Peyer's patch (tissue), 4 donors: ENCODE measurements at regions not wholly inside any gene's neighbourhood (a gene's known extent, or its start where the extent isn't known, plus 50 kb on each side); places are given as distances from the start of the nearest gene placed in this dataset.

Source experiments
- DNase-seq, 3 donors: peaks; one replicate each; pipeline ENCODE4 v3.0.0-alpha.2; 2017 to 2019
- H3K27ac ChIP-seq, 4 donors: fragments of 200-600 bp; sonication (generic); one replicate each; pipeline ENCODE4 v1.5.1; 2016 to 2019
- H3K27me3 ChIP-seq, 2 donors: fragments of 200-600 bp; sonication (generic); one replicate each; pipeline ENCODE4 v1.5.1; 2019
- H3K36me3 ChIP-seq, 3 donors: fragments of 200-600 bp; sonication (generic); one replicate each; pipeline ENCODE4 v1.5.1; 2016 to 2019
- H3K4me1 ChIP-seq, 4 donors: fragments of 200-600 bp; sonication (generic); one replicate each; pipeline ENCODE4 v1.5.1; 2016 to 2019
- H3K4me3 ChIP-seq, 4 donors: fragments of 200-600 bp; sonication (generic); 1 replicate in 3 of 4; 2 replicates in 1 of 4; pipeline ENCODE4 v1.5.1; 2016 to 2019; ENCODE audit warnings: mild to moderate bottlenecking in 1 of 4
- H3K9me3 ChIP-seq, 4 donors: fragments of 200-600 bp; sonication (generic); one replicate each; pipeline ENCODE4 v1.5.1; 2016 to 2019; ENCODE audit warnings: mild to moderate bottlenecking in 1 of 4
- CTCF ChIP-seq, 6 experiments: fragments of 450-650 bp in 4 of 6; fragments of 200-600 bp in 2 of 6; sonication (generic) in 1 of 6; IDR thresholded peaks; one replicate each; pipeline ENCODE4 v1.5.1; 2017 to 2019; ENCODE audit warnings: antibody characterized with exemption in 6 of 6, mild to moderate bottlenecking in 3 of 6, moderate library complexity in 1 of 6
- POLR2A ChIP-seq, 2 donors: fragments of 450-650 bp; IDR thresholded peaks; one replicate each; pipeline ENCODE4 v1.5.1; 2017; ENCODE audit warnings: antibody characterized with exemption in 2 of 2, mild to moderate bottlenecking in 2 of 2, moderate library complexity in 2 of 2

- TF ChIP-seq POLR2A (IDR thresholded peaks at IDR 0.05) = no peak
- TF ChIP-seq CTCF (IDR thresholded peaks at IDR 0.05) = no peak
- Histone ChIP-seq H3K9me3 (no peaks in the 10 kb centered on the region), H3K27ac (no peak overlapping the region), H3K4me1 (no peaks in the 10 kb centered on the region), H3K4me3 (no peak overlapping the region), H3K36me3 (no peaks in the 10 kb centered on the region), H3K27me3 (no peaks in the 10 kb centered on the region)
- DNase-seq = no peak
These were observed 483.5 kb downstream of the TMEM232 start for GRCh38 chr5:110242950-110243349.

- H3K9me3 ChIP-seq = no peaks in the 10 kb centered on the region
- TF ChIP-seq POLR2A (IDR thresholded peaks at IDR 0.05) (no peak), CTCF (IDR thresholded peaks at IDR 0.05) (no peak)
- H3K4me3 ChIP-seq = no peak overlapping the region
- no peaks in the 10 kb centered on the region for H3K36me3 ChIP-seq
- H3K27ac ChIP-seq = no peak overlapping the region
- no peaks in the 10 kb centered on the region for H3K4me1 ChIP-seq
- DNase-seq = no peak
- no peaks in the 10 kb centered on the region for H3K27me3 ChIP-seq
These were observed 477.6 kb downstream of the TMEM232 start for GRCh38 chr5:110248921-110249320.

- H3K27ac ChIP-seq = no peak overlapping the region
- no peaks in the 10 kb centered on the region for H3K27me3 ChIP-seq
- DNase-seq = no peak
- no peaks in the 10 kb centered on the region for H3K9me3 ChIP-seq
- no peaks in the 10 kb centered on the region for H3K4me1 ChIP-seq
- H3K36me3 ChIP-seq = no peaks in the 10 kb centered on the region
- no peak for TF ChIP-seq CTCF (IDR thresholded peaks at IDR 0.05)
- no peak for TF ChIP-seq POLR2A (IDR thresholded peaks at IDR 0.05)
- no peak overlapping the region for H3K4me3 ChIP-seq
These were observed 476.1 kb downstream of the TMEM232 start for GRCh38 chr5:110250355-110250754.

GRCh38 chr5:110250755-110251154, 475.7 kb downstream of the TMEM232 start:
- Histone ChIP-seq H3K27ac (no peak overlapping the region), H3K27me3 (no peaks in the 10 kb centered on the region), H3K4me1 (no peaks in the 10 kb centered on the region), H3K4me3 (no peak overlapping the region), H3K9me3 (no peaks in the 10 kb centered on the region), H3K36me3 (no peaks in the 10 kb centered on the region)
- DNase-seq = no peak
- TF ChIP-seq CTCF (IDR thresholded peaks at IDR 0.05) = no peak
- no peak for TF ChIP-seq POLR2A (IDR thresholded peaks at IDR 0.05)

- TF ChIP-seq POLR2A (IDR thresholded peaks at IDR 0.05) (no peak), CTCF (IDR thresholded peaks at IDR 0.05) (no peak)
- Histone ChIP-seq H3K4me3 (no peak overlapping the region), H3K27me3 (no peaks in the 10 kb centered on the region), H3K27ac (no peak overlapping the region), H3K36me3 (no peaks in the 10 kb centered on the region), H3K4me1 (no peaks in the 10 kb centered on the region), H3K9me3 (no peaks in the 10 kb centered on the region)
- no peak for DNase-seq
These were observed 475.1 kb downstream of the TMEM232 start for GRCh38 chr5:110251366-110251765.

GRCh38 chr5:110255194-110255593, 471.3 kb downstream of the TMEM232 start:
- no peak overlapping the region for H3K27ac ChIP-seq
- no peaks in the 10 kb centered on the region for H3K27me3 ChIP-seq
- peaks cover 0 to 4% (median 0%) of the 10 kb centered on the region in 4 donors for H3K4me1 ChIP-seq
- no peaks in the 10 kb centered on the region for H3K36me3 ChIP-seq
- TF ChIP-seq POLR2A (IDR thresholded peaks at IDR 0.05) = no peak
- DNase-seq = no peak
- no peaks in the 10 kb centered on the region for H3K9me3 ChIP-seq
- no peak overlapping the region for H3K4me3 ChIP-seq
